Right lobe of liver (tissue), 6 donors: ENCODE measurements at regions not wholly inside any gene's neighbourhood (a gene's known extent, or its start where the extent isn't known, plus 50 kb on each side); places are given as distances from the start of the nearest gene placed in this dataset.

Experiments
- ATAC-seq, 4 donors: fragments of 200-7000 bp; cut with Tn5 transposase; one replicate each; pipeline ENCODE4 v1.9.1; 2020; ENCODE audit warnings: mild to moderate bottlenecking in 4 of 4, moderate library complexity in 4 of 4
- DNase-seq, 3 donors: peaks; one replicate each; pipeline ENCODE4 v3.0.0-alpha.2; 2020
- H3K27ac ChIP-seq, 3 donors: fragments of 200-600 bp; one replicate each; pipeline ENCODE4 v1.8.0; 2022
- H3K27me3 ChIP-seq, 2 donors: fragments of 200-600 bp; one replicate each; pipeline ENCODE4 v1.8.0; 2022
- H3K36me3 ChIP-seq, 4 donors: fragments of 200-600 bp; sonication (generic) in 1 of 4; one replicate each; pipeline versions ENCODE4 v1.5.1 to v1.8.0; 2017 to 2022; ENCODE audit warnings: control low read depth in 1 of 4
- H3K4me1 ChIP-seq, 4 donors: fragments of 200-600 bp; sonication (generic) in 1 of 4; one replicate each; pipeline versions ENCODE4 v1.5.1 to v1.8.0; 2017 to 2022; ENCODE audit warnings: control low read depth in 1 of 4
- H3K4me3 ChIP-seq, 3 donors: fragments of 200-600 bp; one replicate each; pipeline ENCODE4 v1.8.0; 2022
- H3K9me3 ChIP-seq, 4 donors: fragments of 200-600 bp; sonication (generic) in 1 of 4; one replicate each; pipeline versions ENCODE4 v1.5.1 to v1.8.0; 2017 to 2022; ENCODE audit warnings: control low read depth in 1 of 4
- POLR2A ChIP-seq: fragments of 450-650 bp; IDR thresholded peaks from one replicate; pipeline ENCODE4 v1.6.1; 2017; ENCODE audit warnings: antibody characterized with exemption, mild to moderate bottlenecking
- WGBS: methylation state at CpG from one replicate; pipeline ENCODE4 v1.1.6; 2018; ENCODE audit warnings: low coverage, low lambda C conversion rate; ENCODE audit not compliant: insufficient coverage; ENCODE audit errors: missing lambda C conversion rate; 5-methylcytosine and 5-hydroxymethylcytosine counted together
- intact Hi-C, 2 donors: fragments of 100-400 bp; cut with DNase I; formaldehyde crosslinking; loops; one replicate each; pipeline versions ENCODE4 v1.11.2 to v1.14.1; 2022
- TF ChIP-seq, protein P1 (sequence below), 4 donors: fragments of 200-600 bp in 3 of 4; fragments of 450-650 bp in 1 of 4; IDR thresholded peaks; one replicate each; pipeline versions ENCODE4 v1.5.1 to v1.8.0; 2016 to 2022; ENCODE audit warnings: antibody characterized with exemption in 4 of 4, mild to moderate bottlenecking in 2 of 4
- donor health status: DM: no; HTN: yes; CAD: no.
- donor health status: DM: no; HTN: no; CAD: no.
- donor health status: DM: no; HTN: no; CAD: no.
- donor health status: DM: no; HTN: yes; CAD: no.
- donor health status: DM: no; HTN: yes; CAD: no.

DNA sequence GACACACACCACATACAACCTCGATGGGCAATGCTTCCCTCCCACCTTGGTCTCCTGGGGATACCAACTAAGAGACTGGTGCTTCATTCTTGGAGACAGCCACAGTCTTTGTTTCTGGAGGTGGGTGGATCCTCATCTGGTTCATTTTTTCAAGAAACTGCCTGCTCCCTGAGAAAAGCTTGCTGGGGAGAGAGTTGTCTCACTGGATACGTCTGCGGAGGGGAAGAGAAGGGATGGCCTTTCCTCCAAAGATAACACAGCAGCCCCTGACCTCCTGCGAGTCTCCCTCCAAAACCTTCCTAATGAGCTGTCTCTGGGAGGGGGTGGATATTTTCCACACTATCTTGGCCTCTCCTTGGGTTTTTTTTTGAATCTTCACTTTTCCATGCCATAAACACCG, 221.2 kb downstream of the SOX9 start:
- Histone ChIP-seq H3K27me3 (no peaks in the 10 kb centered on the region), H3K4me3 (no peak overlapping the region), H3K27ac (no peak overlapping the region), H3K36me3 (no peaks in the 10 kb centered on the region), H3K4me1 (no peaks in the 10 kb centered on the region), H3K9me3 (no peaks in the 10 kb centered on the region)
- DNase-seq (no peak), ATAC-seq (peak in 1 of 4 donors; percentile 30)
- intact Hi-C loops: no loop called here
- 42% methylated on average over 3 of the region's 5 CpGs for WGBS
- TF ChIP-seq, protein P1, sequence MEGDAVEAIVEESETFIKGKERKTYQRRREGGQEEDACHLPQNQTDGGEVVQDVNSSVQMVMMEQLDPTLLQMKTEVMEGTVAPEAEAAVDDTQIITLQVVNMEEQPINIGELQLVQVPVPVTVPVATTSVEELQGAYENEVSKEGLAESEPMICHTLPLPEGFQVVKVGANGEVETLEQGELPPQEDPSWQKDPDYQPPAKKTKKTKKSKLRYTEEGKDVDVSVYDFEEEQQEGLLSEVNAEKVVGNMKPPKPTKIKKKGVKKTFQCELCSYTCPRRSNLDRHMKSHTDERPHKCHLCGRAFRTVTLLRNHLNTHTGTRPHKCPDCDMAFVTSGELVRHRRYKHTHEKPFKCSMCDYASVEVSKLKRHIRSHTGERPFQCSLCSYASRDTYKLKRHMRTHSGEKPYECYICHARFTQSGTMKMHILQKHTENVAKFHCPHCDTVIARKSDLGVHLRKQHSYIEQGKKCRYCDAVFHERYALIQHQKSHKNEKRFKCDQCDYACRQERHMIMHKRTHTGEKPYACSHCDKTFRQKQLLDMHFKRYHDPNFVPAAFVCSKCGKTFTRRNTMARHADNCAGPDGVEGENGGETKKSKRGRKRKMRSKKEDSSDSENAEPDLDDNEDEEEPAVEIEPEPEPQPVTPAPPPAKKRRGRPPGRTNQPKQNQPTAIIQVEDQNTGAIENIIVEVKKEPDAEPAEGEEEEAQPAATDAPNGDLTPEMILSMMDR (IDR thresholded peaks at IDR 0.05): no peak
- TF ChIP-seq POLR2A: no peak

DNA sequence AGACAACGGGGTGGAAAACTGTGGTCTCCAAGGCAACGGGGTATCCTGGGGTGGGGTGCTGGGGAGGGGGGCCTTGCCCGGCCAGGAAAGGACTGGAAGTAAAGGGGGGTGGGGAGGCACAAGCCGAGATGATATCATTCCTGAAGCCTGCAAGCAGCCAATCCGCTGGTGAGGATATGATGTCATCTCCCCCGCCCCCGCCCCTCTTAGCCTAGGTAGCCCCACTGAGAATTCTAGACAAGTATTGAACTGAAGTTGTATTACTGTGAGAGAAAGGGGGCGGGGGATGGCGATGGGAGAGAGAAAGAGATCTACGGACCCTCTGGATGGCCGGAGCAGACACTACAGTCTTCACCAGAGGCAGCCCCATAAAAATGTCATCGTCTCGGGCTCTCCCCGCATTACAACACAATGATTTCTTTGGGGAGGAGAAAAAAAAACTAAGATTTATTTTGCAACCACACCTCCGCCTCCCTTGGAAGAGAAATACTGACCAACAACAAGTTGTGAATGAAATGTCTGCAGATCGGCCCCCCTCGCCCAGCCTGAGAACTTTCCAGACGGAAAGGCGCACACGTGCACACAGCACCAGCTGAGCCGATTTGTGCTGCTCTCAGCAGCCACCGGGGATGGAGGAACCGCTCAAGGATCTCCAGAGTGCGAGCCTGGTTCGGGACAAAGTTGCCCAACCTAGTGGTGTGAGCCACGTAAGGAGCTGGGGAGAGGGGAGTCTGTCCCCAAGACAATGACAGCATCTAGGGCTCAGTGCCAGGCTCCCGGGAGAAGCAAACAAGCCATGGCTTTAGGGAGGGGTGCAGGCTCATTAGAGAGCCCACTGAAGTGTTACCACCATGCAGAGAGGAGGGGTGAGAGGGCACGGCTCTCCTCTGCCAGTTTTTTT, 222.1 kb downstream of the SOX9 start:
- DNase-seq (no peak), ATAC-seq (no peak)
- Histone ChIP-seq H3K4me3 (no peak overlapping the region), H3K27me3 (no peaks in the 10 kb centered on the region), H3K4me1 (no peaks in the 10 kb centered on the region), H3K9me3 (no peaks in the 10 kb centered on the region), H3K36me3 (no peaks in the 10 kb centered on the region), H3K27ac (no peak overlapping the region)
- WGBS: 48% methylated on average over 12 of the region's 28 CpGs
- TF ChIP-seq, protein P1 (IDR thresholded peaks at IDR 0.05): no peak
- TF ChIP-seq POLR2A: no peak
- intact Hi-C loops: no loop called here

DNA sequence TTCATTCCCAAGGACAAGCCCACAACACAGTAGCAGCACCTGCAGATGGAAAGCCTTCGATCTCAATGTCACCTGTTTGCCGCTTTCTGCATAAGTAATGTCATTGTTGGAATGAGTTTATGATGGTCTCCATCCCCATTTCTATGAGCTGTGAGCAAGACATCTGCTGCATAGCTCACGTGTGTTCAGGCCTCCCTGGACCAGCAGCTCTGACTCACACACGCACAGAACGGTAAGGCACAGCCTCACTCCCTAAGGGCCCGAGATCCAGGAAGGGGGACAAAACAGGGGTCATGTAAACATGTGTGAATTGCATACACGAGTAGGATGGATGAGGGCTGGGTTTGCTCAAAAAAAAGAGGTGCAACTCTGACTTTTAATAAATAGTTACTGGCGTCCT, 223.1 kb downstream of the SOX9 start:
- H3K27ac ChIP-seq: no peak overlapping the region
- ATAC-seq (no peak), DNase-seq (no peak)
- TF ChIP-seq, protein P1 (IDR thresholded peaks at IDR 0.05): no peak
- no peak for TF ChIP-seq POLR2A
- no peak overlapping the region for H3K4me3 ChIP-seq
- 61% methylated on average over 6 of the region's 8 CpGs for WGBS
- intact Hi-C loops: no loop called here
- H3K36me3 ChIP-seq: no peaks in the 10 kb centered on the region
- H3K4me1 ChIP-seq: no peaks in the 10 kb centered on the region
- H3K9me3 ChIP-seq: no peaks in the 10 kb centered on the region
- H3K27me3 ChIP-seq: no peaks in the 10 kb centered on the region

DNA sequence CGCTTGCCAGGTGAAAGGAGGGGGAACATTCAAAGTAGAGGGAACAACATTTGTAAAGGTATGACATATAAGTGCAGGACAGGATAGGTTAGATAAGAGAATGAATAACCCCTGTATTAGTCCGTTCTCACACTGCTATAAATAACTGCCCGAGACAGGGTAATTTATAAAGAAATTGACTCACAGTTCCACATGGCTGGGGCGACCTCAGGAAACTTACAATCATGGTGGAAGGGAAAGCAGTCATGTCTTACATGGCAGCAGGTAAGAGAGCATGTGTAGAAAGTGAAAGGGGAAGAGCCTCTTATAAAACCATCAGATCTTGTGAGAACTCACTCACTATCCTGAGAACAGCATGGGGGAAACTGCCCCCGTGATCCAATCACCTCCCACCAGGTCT, 223.8 kb downstream of the SOX9 start:
- intact Hi-C loops: no loop called here
- no peak for TF ChIP-seq POLR2A
- TF ChIP-seq, protein P1 (IDR thresholded peaks at IDR 0.05): no peak
- WGBS: 51% methylated on average over 5 of the region's 5 CpGs

More for the DNA sequence above, 223.8 kb downstream of the SOX9 start:
- no peak for DNase-seq
- H3K4me3 ChIP-seq: no peak overlapping the region
- no peaks in the 10 kb centered on the region for H3K27me3 ChIP-seq
- H3K9me3 ChIP-seq: no peaks in the 10 kb centered on the region
- H3K4me1 ChIP-seq: no peaks in the 10 kb centered on the region
- no peak overlapping the region for H3K27ac ChIP-seq
- ATAC-seq: no peak
- no peaks in the 10 kb centered on the region for H3K36me3 ChIP-seq
